ENCODE measurements at regions not wholly inside any gene's neighbourhood (a gene's known extent, or its start where the extent isn't known, plus 50 kb on each side); places are given as distances from the start of the nearest gene placed in this dataset.

- H3K4me1 ChIP-seq (ENCODE audit: insufficient read depth, low read length), result peaks cover 14% of the 10 kb centered on the region
- H2AFZ ChIP-seq (ENCODE audit: low read length), result no peak overlapping the region
- TF ChIP-seq EZH2phosphoT487 (IDR thresholded peaks at IDR 0.05; ENCODE audit: borderline replicate concordance, low read length), result no peak
- POLR2A ChIA-PET (ENCODE audit: unreplicated experiment), result no interaction called here
- no peaks in the 10 kb centered on the region for H3F3A ChIP-seq (ENCODE audit: low read length, unreplicated experiment)
- H3K9me2 ChIP-seq (replicated peaks; ENCODE audit: low read length), result no peaks in the 10 kb centered on the region
- H3K4me2 ChIP-seq (ENCODE audit: low read length), result no peak overlapping the region
- H3K27me3 ChIP-seq (ENCODE audit: low read length), result no peaks in the 10 kb centered on the region
- CTCF ChIA-PET, result no interaction called here
- H3K4me3 ChIP-seq (ENCODE audit: low read length), result no peak overlapping the region
- DNase-seq (no peak), ATAC-seq (no peak)
- H3K79me2 ChIP-seq (ENCODE audit: low read length), result no peaks in the 10 kb centered on the region
- no peak overlapping the region for H3K27ac ChIP-seq (ENCODE audit: low read length)
- intact Hi-C loops (cut with micrococcal nuclease), result no loop called here
- no peaks in the 10 kb centered on the region for H3K9me3 ChIP-seq (ENCODE audit: low read length)
- no peak overlapping the region for H3K9ac ChIP-seq (ENCODE audit: low read length)
- no TSS peak for BruUV-seq (replicated peaks)
- H3K36me3 ChIP-seq (ENCODE audit: low read depth, low read length), result no peaks in the 10 kb centered on the region
- H4K20me1 ChIP-seq (ENCODE audit: low read length), result no peaks in the 10 kb centered on the region
These were observed 150.9 kb upstream of the UBE2E2 start for GRCh38 chr3:23052208-23052607.

GRCh38 chr3:23052620-23053019 lies 150.5 kb upstream of the UBE2E2 start:
- peak; percentile 35 for ATAC-seq
- Histone ChIP-seq H3K4me1 (ENCODE audit: insufficient read depth, low read length) (peaks cover 14% of the 10 kb centered on the region), H3K9me3 (ENCODE audit: low read length) (no peaks in the 10 kb centered on the region), H3K27me3 (ENCODE audit: low read length) (no peaks in the 10 kb centered on the region), H3K27ac (ENCODE audit: low read length) (no peak overlapping the region), H2AFZ (ENCODE audit: low read length) (no peak overlapping the region), H3K36me3 (ENCODE audit: low read depth, low read length) (no peaks in the 10 kb centered on the region), H3K4me3 (ENCODE audit: low read length) (no peak overlapping the region), H3F3A (ENCODE audit: low read length, unreplicated experiment) (no peaks in the 10 kb centered on the region), H3K79me2 (ENCODE audit: low read length) (no peaks in the 10 kb centered on the region), H4K20me1 (ENCODE audit: low read length) (no peaks in the 10 kb centered on the region), H3K9me2 (replicated peaks; ENCODE audit: low read length) (no peaks in the 10 kb centered on the region), H3K4me2 (ENCODE audit: low read length) (no peak overlapping the region), H3K9ac (ENCODE audit: low read length) (no peak overlapping the region)
- no TSS peak for BruUV-seq (replicated peaks)
- peak; percentile 33 for DNase-seq
- CTCF ChIA-PET, result no interaction called here
- no peak; the same call in 1 of the 2 replicates for TF ChIP-seq CTCF (conservative IDR thresholded peaks at IDR 0.05; ENCODE audit: low read depth, low read length)
- no peak for TF ChIP-seq EZH2phosphoT487 (IDR thresholded peaks at IDR 0.05; ENCODE audit: borderline replicate concordance, low read length)
- TF ChIP-seq EZH2 (IDR thresholded peaks at IDR 0.05; ENCODE audit: low read length, unreplicated experiment), result no peak
- intact Hi-C loops (cut with micrococcal nuclease), result no loop called here
- POLR2A ChIA-PET (ENCODE audit: unreplicated experiment), result no interaction called here

- no TSS peak for BruUV-seq (replicated peaks)
- peak; percentile 86 for DNase-seq
- no peak overlapping the region for H3K27ac ChIP-seq (ENCODE audit: low read length)
- ChIA-PET CTCF (no interaction called here), POLR2A (ENCODE audit: unreplicated experiment) (no interaction called here)
- TF ChIP-seq EZH2phosphoT487 (IDR thresholded peaks at IDR 0.05; ENCODE audit: borderline replicate concordance, low read length) (no peak), EZH2 (IDR thresholded peaks at IDR 0.05; ENCODE audit: low read length, unreplicated experiment) (no peak), CTCF (conservative IDR thresholded peaks at IDR 0.05; ENCODE audit: low read depth, low read length) (no peak)
- intact Hi-C loops (cut with micrococcal nuclease), result no loop called here
- peak; percentile 97 for ATAC-seq
- H4K20me1 ChIP-seq (ENCODE audit: low read length), result no peaks in the 10 kb centered on the region
- H3K4me1 ChIP-seq (ENCODE audit: insufficient read depth, low read length), result peaks cover 14% of the 10 kb centered on the region
- no peaks in the 10 kb centered on the region for H3K9me2 ChIP-seq (replicated peaks; ENCODE audit: low read length)
- H3K36me3 ChIP-seq (ENCODE audit: low read depth, low read length), result no peaks in the 10 kb centered on the region
- no peaks in the 10 kb centered on the region for H3K79me2 ChIP-seq (ENCODE audit: low read length)
- H2AFZ ChIP-seq (ENCODE audit: low read length), result no peak overlapping the region
- H3K4me3 ChIP-seq (ENCODE audit: low read length), result no peak overlapping the region
- H3F3A ChIP-seq (ENCODE audit: low read length, unreplicated experiment), result no peaks in the 10 kb centered on the region
- H3K9me3 ChIP-seq (ENCODE audit: low read length), result no peaks in the 10 kb centered on the region
- no peak overlapping the region for H3K9ac ChIP-seq (ENCODE audit: low read length)
- peak overlapping the region; percentile 33 for H3K4me2 ChIP-seq (ENCODE audit: low read length)
- H3K27me3 ChIP-seq (ENCODE audit: low read length), result no peaks in the 10 kb centered on the region
These were observed 147.3 kb upstream of the UBE2E2 start for GRCh38 chr3:23055733-23056376.
